Pancreas (tissue), 10 donors: ENCODE measurements at regions not wholly inside any gene's neighbourhood (a gene's known extent, or its start where the extent isn't known, plus 50 kb on each side); places are given as distances from the start of the nearest gene placed in this dataset.

Experiments
- ATAC-seq, 4 donors: fragments of 200-7000 bp; cut with Tn5 transposase; one replicate each; pipeline versions ENCODE4 v1.8.0 to v1.9.1; 2020; ENCODE audit warnings: mild to moderate bottlenecking in 4 of 4, moderate library complexity in 4 of 4
- DNase-seq, 6 donors: peaks; one replicate each; pipeline ENCODE4 v3.0.0-alpha.2; 2020
- FAIRE-seq: peaks from 2 replicates; lab custom pipeline; 2012; peaks lifted over from hg19 to GRCh38; lab: Jason Lieb, UNC
- H3K27ac ChIP-seq, 4 donors: fragments of 200-600 bp; sonication (generic); 1 replicate in 3 of 4; 2 replicates in 1 of 4; pipeline versions ENCODE4 v1.5.0 to v1.8.0; 2020
- H3K27me3 ChIP-seq, 4 donors: fragments of 200-600 bp; one replicate each; pipeline ENCODE4 v1.8.0; 2021
- H3K36me3 ChIP-seq, 3 donors: fragments of 200-600 bp; sonication (generic) in 1 of 3; one replicate each; pipeline versions ENCODE4 v1.5.0 to v1.8.0; 2020 to 2021
- H3K4me1 ChIP-seq, 3 donors: fragments of 200-600 bp; one replicate each; pipeline ENCODE4 v1.8.0; 2021
- H3K4me3 ChIP-seq, 4 donors: fragments of 200-600 bp; sonication (generic) in 2 of 4; one replicate each; pipeline versions ENCODE4 v1.5.0 to v1.8.0; 2020 to 2021
- H3K9me3 ChIP-seq, 4 donors: fragments of 200-600 bp; one replicate each; pipeline ENCODE4 v1.8.0; 2021
- WGBS, 2 donors: extraction: QIAGEN DNeasy Blood & Tissue Kit; methylation state at CpG; one replicate each; pipeline ENCODE4 v1.1.7; 2013; 5-methylcytosine and 5-hydroxymethylcytosine counted together
- intact Hi-C, 3 donors: fragments of 100-400 bp; cut with DNase I; formaldehyde crosslinking; loops; one replicate each; pipeline versions ENCODE4 v1.11.1 to v1.14.2; 2022
- TF ChIP-seq, protein P1 (sequence below), 4 donors: fragments of 200-600 bp; sonication (generic) in 3 of 4; IDR thresholded peaks; one replicate each; pipeline versions ENCODE4 v1.5.0 to v1.8.0; 2021; ENCODE audit warnings: antibody characterized with exemption in 4 of 4
- donor health status: healthy with polysubstance abuse.
- donor health status: DM: no; HTN: no; CAD: no; lungs with moderate emphysema.
- donor health status: DM: no; HTN: no; CAD: no.
- donor health status: control.
- donor health status: control.
- donor health status: Bipolar disorder and iron deficiency.
- donor health status: DM: yes; HTN: yes; CAD: no.
- donor health status: DM: no; HTN: no; CAD: no.
- donor health status: DM: no; HTN: no; CAD: no.
- donor health status: DM: yes; HTN: yes; CAD: no.

- WGBS, 2 donors: 45 to 59% methylated on average over 2 of the region's 2 CpGs
- DNase-seq (no peak), ATAC-seq (no peak), FAIRE-seq (no peak)
- no peak overlapping the region for H3K4me3 ChIP-seq
- no peaks in the 10 kb centered on the region for H3K36me3 ChIP-seq
- no peaks in the 10 kb centered on the region for H3K9me3 ChIP-seq
- TF ChIP-seq, protein P1, sequence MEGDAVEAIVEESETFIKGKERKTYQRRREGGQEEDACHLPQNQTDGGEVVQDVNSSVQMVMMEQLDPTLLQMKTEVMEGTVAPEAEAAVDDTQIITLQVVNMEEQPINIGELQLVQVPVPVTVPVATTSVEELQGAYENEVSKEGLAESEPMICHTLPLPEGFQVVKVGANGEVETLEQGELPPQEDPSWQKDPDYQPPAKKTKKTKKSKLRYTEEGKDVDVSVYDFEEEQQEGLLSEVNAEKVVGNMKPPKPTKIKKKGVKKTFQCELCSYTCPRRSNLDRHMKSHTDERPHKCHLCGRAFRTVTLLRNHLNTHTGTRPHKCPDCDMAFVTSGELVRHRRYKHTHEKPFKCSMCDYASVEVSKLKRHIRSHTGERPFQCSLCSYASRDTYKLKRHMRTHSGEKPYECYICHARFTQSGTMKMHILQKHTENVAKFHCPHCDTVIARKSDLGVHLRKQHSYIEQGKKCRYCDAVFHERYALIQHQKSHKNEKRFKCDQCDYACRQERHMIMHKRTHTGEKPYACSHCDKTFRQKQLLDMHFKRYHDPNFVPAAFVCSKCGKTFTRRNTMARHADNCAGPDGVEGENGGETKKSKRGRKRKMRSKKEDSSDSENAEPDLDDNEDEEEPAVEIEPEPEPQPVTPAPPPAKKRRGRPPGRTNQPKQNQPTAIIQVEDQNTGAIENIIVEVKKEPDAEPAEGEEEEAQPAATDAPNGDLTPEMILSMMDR (IDR thresholded peaks at IDR 0.05): no peak
- H3K4me1 ChIP-seq: no peaks in the 10 kb centered on the region
- intact Hi-C loops: no loop called here
- H3K27ac ChIP-seq: no peak overlapping the region
- H3K27me3 ChIP-seq: no peaks in the 10 kb centered on the region
Measured at GRCh38 chr11:80995523-80995922, 1554.7 kb upstream of the TENM4 start.

DNA sequence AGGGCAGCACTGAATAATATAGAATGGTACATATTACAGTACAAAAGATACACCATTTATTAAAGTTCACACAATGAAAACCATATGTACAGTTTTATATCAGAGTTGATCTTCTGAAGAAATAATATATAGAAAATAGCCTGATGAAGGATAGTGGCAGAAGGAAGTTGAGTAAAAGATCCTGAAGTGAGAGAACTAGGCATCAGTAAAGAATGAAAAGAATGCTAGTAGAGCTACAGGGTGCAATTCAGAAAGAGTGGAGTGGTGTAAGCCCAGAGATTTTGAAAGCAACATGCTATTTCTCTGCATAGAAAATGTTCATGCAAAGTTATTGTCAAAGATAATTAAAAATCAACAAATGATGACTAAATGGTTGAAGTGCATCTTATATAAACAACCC is 1552.7 kb upstream of the TENM4 start:
- H3K27me3 ChIP-seq: no peaks in the 10 kb centered on the region
- ATAC-seq (no peak), FAIRE-seq (no peak), DNase-seq (no peak)
- H3K27ac ChIP-seq: no peak overlapping the region
- intact Hi-C loops: no loop called here
- no peaks in the 10 kb centered on the region for H3K9me3 ChIP-seq
- TF ChIP-seq, protein P1 (IDR thresholded peaks at IDR 0.05): no peak
- no peaks in the 10 kb centered on the region for H3K36me3 ChIP-seq
- no peaks in the 10 kb centered on the region for H3K4me1 ChIP-seq
- H3K4me3 ChIP-seq: no peak overlapping the region

- DNase-seq: no peak
- no peaks in the 10 kb centered on the region for H3K27me3 ChIP-seq
- TF ChIP-seq, protein P1 (IDR thresholded peaks at IDR 0.05): no peak
- ATAC-seq: no peak
- 89 to 96% methylated on average over 2 of the region's 2 CpGs for WGBS, 2 donors
- no peak overlapping the region for H3K4me3 ChIP-seq
- FAIRE-seq: no peak
- intact Hi-C loops: no loop called here
- H3K27ac ChIP-seq: no peak overlapping the region
- H3K9me3 ChIP-seq: no peaks in the 10 kb centered on the region
- no peaks in the 10 kb centered on the region for H3K36me3 ChIP-seq
- H3K4me1 ChIP-seq: no peaks in the 10 kb centered on the region
Measured at GRCh38 chr11:80990885-80991284, 1550.1 kb upstream of the TENM4 start.

- Histone ChIP-seq H3K4me1 (no peaks in the 10 kb centered on the region), H3K36me3 (no peaks in the 10 kb centered on the region), H3K9me3 (no peaks in the 10 kb centered on the region), H3K4me3 (no peak overlapping the region), H3K27me3 (no peaks in the 10 kb centered on the region), H3K27ac (no peak overlapping the region)
- DNase-seq (no peak), ATAC-seq (no peak), FAIRE-seq (no peak)
- intact Hi-C loops: no loop called here
- TF ChIP-seq, protein P1 (IDR thresholded peaks at IDR 0.05): no peak
- 85 to 95% methylated on average over 1 of the region's 1 CpG for WGBS, 2 donors
Measured at GRCh38 chr11:80987171-80987570, 1546.3 kb upstream of the TENM4 start.

GRCh38 chr11:80986421-80987074 is 1545.7 kb upstream of the TENM4 start:
- DNase-seq: no peak
- no peak for FAIRE-seq
- Histone ChIP-seq H3K27ac (no peak overlapping the region), H3K4me1 (no peaks in the 10 kb centered on the region), H3K4me3 (no peak overlapping the region), H3K36me3 (no peaks in the 10 kb centered on the region), H3K27me3 (no peaks in the 10 kb centered on the region), H3K9me3 (no peaks in the 10 kb centered on the region)
- TF ChIP-seq, protein P1 (IDR thresholded peaks at IDR 0.05): no peak
- ATAC-seq: no peak
- WGBS, 2 donors: 55 to 60% methylated on average over 1 of the region's 1 CpG
- intact Hi-C loops: no loop called here
